Astrocyte of the cerebellum (primary cell): ENCODE measurements at regions not wholly inside any gene's neighbourhood (a gene's known extent, or its start where the extent isn't known, plus 50 kb on each side); places are given as distances from the start of the nearest gene placed in this dataset.

Experiments used
- DNase-seq: peaks from one replicate; pipeline ENCODE4 v3.0.0-alpha.2; 2011; ENCODE audit warnings: low read depth
- H3K4me3 ChIP-seq: 2 replicates; pipeline ENCODE4 v1.5.1; 2011; ENCODE audit warnings: mild to moderate bottlenecking, low read depth, low read length, moderate library complexity
- in situ Hi-C: cut with HindIII; loops from 2 replicates; pipeline ENCODE4 v1.10.0; 2017; ENCODE audit warnings: low sequenced_read_pairs
- TF ChIP-seq, protein P1 (sequence below): IDR thresholded peaks from 2 replicates; pipeline ENCODE4 v1.5.1; 2012; ENCODE audit warnings: low read length, low read depth, moderate library complexity, mild to moderate bottlenecking; ENCODE audit errors: missing control alignments

DNA sequence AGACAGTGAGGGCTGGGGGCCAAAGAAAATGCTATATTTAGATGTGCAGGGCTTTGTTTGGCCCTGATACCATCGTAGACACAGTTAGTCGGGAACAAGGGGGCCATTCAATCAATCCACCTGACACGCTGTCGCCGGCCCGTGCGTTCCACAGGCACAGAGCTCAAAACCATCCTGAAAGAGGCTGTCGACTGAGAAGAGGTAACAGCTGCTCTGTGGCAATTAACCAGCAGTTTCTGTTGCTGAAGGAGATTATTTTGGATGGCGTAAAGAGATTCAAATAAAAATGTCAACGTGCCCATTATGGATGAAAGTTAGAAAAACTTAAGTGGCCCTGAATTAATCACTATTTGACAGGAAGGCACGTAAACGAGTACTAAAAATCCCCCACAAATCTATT is 276.2 kb upstream of the IRX5 start:
- H3K4me3 ChIP-seq = no peak overlapping the region
- in situ Hi-C loops = no loop called here
- DNase-seq = no peak
- TF ChIP-seq, protein P1, sequence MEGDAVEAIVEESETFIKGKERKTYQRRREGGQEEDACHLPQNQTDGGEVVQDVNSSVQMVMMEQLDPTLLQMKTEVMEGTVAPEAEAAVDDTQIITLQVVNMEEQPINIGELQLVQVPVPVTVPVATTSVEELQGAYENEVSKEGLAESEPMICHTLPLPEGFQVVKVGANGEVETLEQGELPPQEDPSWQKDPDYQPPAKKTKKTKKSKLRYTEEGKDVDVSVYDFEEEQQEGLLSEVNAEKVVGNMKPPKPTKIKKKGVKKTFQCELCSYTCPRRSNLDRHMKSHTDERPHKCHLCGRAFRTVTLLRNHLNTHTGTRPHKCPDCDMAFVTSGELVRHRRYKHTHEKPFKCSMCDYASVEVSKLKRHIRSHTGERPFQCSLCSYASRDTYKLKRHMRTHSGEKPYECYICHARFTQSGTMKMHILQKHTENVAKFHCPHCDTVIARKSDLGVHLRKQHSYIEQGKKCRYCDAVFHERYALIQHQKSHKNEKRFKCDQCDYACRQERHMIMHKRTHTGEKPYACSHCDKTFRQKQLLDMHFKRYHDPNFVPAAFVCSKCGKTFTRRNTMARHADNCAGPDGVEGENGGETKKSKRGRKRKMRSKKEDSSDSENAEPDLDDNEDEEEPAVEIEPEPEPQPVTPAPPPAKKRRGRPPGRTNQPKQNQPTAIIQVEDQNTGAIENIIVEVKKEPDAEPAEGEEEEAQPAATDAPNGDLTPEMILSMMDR = no peak

DNA sequence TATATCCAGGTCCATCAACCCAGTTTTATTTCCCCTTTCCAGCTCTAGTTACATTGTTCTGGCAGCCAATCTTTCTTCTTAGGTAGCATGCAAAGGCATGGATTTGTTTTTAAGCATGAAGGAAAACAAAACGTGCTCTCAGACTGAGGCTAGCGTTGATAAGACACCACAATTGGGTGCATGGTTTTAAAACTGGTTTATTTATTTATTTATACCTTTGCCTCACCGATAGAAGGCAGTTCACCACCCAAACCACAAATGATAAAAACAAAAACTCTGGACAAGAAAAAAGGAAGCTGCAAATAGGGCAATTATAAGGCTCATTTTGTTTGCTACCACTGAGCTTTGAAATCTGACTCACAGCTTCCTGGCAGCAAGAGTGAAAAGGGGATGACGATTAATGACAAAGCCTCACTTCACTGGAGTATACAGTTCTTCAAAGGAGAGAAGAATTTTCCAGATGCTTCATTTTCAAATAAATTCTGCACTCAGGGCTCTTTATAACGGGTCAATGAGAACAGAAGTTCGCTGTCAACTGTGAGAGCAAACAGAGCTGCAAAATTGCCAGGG is 278.4 kb upstream of the IRX5 start:
- TF ChIP-seq, protein P1 = no peak
- DNase-seq = no peak
- in situ Hi-C loops = no loop called here
- no peak overlapping the region for H3K4me3 ChIP-seq

DNA sequence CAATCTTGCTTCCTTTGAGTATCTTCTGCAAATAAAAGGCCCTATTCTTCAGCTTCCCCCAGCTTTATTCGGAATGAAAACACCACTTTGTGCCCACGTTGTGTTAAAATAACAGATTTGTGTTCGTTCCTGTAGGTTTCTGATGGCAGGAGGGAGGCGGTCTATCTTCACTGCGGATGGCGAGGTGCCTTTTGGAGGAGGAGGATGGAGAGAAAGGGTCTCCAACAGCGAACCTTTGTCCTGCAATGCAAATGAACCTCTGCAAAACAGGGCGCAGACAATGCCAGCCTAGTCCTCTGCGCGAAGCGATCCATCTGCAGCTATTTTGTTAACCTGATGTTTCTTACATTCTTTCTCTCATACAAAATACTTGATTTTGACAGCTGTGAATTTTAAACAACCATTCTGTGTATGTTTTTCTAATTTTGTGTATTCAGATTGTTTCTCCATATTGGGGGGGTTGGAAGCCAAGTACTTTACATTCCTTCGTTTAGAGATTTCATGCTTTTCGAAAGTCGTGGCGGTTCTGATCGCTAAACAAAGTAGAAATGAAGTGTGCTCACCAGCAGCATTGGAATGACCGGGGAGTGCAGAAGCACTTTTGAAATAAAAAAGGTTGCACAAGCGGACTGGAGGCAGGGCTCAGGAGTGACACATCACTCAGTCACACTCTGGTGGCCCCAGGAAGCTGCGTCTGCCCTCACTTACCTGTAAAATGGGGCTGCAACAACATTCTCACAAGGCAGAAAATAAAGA is 279.0 kb upstream of the IRX5 start:
- H3K4me3 ChIP-seq = no peak overlapping the region
- DNase-seq = no peak
- in situ Hi-C loops = no loop called here
- TF ChIP-seq, protein P1 = no peak

DNA sequence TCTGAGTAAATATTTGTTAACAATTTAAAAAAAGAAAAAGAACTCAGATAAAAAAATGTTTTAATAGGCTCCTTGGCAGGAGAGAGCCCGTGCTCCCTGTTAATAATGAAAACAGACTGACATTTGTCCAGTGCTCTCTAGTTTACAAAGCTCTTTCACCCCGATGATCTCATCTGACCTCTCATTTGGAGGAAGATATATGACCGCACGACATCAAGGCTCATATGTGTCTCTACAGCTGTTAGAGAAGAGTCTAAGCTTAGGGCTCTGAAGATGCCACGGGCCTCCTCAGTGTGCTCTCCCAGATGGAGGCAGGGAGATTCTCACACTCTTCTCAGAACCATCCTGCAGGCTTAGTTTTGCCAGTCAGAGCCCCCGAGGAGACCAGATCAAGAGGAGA is 280.8 kb upstream of the IRX5 start:
- TF ChIP-seq, protein P1 = no peak
- in situ Hi-C loops = no loop called here
- no peak for DNase-seq
- no peak overlapping the region for H3K4me3 ChIP-seq

DNA sequence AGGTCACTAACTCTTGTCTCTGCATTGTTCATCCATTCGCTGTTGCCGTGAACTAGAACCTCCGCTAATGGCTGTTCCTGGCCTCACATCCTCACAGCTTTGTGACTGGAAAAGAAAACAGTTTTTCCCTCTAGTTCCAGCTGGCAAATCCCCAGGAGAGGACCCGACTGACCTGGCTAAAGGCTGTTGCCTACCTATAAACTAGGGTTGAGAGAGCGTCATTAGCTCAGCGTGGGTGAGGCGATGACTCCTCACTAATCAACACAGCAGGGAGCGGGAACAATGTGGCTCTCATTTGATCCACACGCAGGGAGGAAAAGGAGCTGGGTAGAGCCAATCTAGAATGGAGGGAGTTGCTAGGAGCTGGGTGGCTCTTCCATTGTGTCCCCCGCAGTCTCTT is 282.1 kb upstream of the IRX5 start:
- in situ Hi-C loops = no loop called here
- TF ChIP-seq, protein P1 = no peak
- DNase-seq = no peak

DNA sequence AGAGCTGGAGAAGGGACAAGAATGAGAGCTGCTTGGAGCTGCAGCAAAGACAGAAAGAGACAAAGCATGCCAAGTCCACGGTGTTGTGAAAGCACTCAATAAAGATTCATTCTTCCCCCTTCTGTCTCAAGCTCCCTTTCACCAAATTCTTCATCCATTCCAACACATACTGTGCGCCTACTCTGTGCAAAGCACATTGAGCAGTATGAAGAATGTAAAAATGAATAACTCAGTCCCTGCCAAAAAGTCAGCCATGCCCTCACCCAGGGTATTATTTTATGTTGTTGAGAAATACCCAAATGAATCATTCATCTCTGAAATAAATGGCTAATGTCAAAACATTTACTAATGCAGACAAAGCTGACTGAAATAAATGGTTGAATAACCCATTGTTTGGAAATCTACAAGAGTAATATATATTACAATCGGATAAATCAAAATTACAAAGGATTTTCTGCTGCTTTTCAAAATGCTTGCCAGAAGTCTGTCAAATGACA is 282.9 kb upstream of the IRX5 start:
- peak; percentile 72 for DNase-seq
- in situ Hi-C loops = no loop called here
- TF ChIP-seq, protein P1 = no peak
- no peak overlapping the region for H3K4me3 ChIP-seq

More for the DNA sequence above, 282.1 kb upstream of the IRX5 start:
- no peak overlapping the region for H3K4me3 ChIP-seq
